Left lung (tissue), 4 donors: ENCODE measurements at regions not wholly inside any gene's neighbourhood (a gene's known extent, or its start where the extent isn't known, plus 50 kb on each side); places are given as distances from the start of the nearest gene placed in this dataset.

ENCODE experiments used
- ATAC-seq: fragments of 200-7000 bp; cut with Tn5 transposase; one replicate; pipeline ENCODE4 v1.9.1; 2020; ENCODE audit warnings: moderate library complexity
- DNase-seq, 4 donors: peaks; one replicate each; pipeline ENCODE4 v3.0.0-alpha.2; 2013 to 2020
- H3K27ac ChIP-seq, 2 donors: fragments of 200-600 bp; sonication (generic) in 1 of 2; one replicate each; pipeline versions ENCODE4 v1.5.0 to v1.8.0; 2020 to 2021
- H3K27me3 ChIP-seq, 2 donors: fragments of 200-600 bp; sonication (generic) in 1 of 2; one replicate each; pipeline versions ENCODE4 v1.5.0 to v1.8.0; 2020 to 2021
- H3K36me3 ChIP-seq, 2 donors: fragments of 200-600 bp; sonication (generic) in 1 of 2; one replicate each; pipeline versions ENCODE4 v1.5.0 to v1.8.0; 2020 to 2021
- H3K4me1 ChIP-seq, 2 donors: fragments of 200-600 bp; one replicate each; pipeline ENCODE4 v1.8.0; 2021
- H3K4me3 ChIP-seq, 2 donors: fragments of 200-600 bp; sonication (generic) in 1 of 2; one replicate each; pipeline versions ENCODE4 v1.5.0 to v1.8.0; 2020 to 2021; ENCODE audit warnings: mild to moderate bottlenecking in 1 of 2
- H3K9me3 ChIP-seq, 2 donors: fragments of 200-600 bp; sonication (generic) in 1 of 2; one replicate each; pipeline versions ENCODE4 v1.5.0 to v1.8.0; 2020 to 2021
- intact Hi-C, 2 donors: fragments of 100-400 bp; cut with DNase I; formaldehyde crosslinking; loops; one replicate each; pipeline versions ENCODE4 v1.11.2 to v1.14.2; 2022
- TF ChIP-seq, protein P1 (sequence below), 2 donors: fragments of 200-600 bp; sonication (generic) in 1 of 2; IDR thresholded peaks; one replicate each; pipeline versions ENCODE4 v1.5.0 to v1.8.0; 2021; ENCODE audit warnings: antibody characterized with exemption in 2 of 2
- donor health status: DM: no; HTN: yes; CAD: no.
- donor health status: DM: no; HTN: no; CAD: no.

DNA sequence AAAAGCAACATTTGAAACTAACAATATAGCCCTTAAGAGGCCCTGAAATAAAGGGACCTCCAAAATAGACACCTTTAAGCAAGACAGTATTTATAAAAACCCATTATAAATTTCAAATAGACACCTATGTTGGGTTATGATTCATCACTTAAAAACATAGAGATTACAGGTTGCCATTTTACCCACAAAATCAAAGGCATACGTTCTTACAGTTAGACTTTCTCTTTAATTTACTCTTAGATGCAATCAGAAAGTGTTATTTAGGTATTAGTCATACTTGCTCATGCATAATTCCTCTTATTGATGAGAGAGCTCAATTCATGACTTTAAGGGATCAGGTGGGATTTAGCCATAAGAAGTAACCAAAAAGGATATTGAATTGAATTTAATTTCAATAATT lies 51.5 kb upstream of the TMEM200A start:
- ATAC-seq (no peak), DNase-seq (no peak)
- TF ChIP-seq, protein P1, sequence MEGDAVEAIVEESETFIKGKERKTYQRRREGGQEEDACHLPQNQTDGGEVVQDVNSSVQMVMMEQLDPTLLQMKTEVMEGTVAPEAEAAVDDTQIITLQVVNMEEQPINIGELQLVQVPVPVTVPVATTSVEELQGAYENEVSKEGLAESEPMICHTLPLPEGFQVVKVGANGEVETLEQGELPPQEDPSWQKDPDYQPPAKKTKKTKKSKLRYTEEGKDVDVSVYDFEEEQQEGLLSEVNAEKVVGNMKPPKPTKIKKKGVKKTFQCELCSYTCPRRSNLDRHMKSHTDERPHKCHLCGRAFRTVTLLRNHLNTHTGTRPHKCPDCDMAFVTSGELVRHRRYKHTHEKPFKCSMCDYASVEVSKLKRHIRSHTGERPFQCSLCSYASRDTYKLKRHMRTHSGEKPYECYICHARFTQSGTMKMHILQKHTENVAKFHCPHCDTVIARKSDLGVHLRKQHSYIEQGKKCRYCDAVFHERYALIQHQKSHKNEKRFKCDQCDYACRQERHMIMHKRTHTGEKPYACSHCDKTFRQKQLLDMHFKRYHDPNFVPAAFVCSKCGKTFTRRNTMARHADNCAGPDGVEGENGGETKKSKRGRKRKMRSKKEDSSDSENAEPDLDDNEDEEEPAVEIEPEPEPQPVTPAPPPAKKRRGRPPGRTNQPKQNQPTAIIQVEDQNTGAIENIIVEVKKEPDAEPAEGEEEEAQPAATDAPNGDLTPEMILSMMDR (IDR thresholded peaks at IDR 0.05): no peak
- Histone ChIP-seq H3K27me3 (no peaks in the 10 kb centered on the region), H3K4me1 (no peaks in the 10 kb centered on the region), H3K4me3 (no peak overlapping the region), H3K27ac (no peak overlapping the region), H3K36me3 (no peaks in the 10 kb centered on the region), H3K9me3 (no peaks in the 10 kb centered on the region)
- intact Hi-C loops: no loop called here

- no peak for ATAC-seq
- Histone ChIP-seq H3K36me3 (no peaks in the 10 kb centered on the region), H3K27me3 (no peaks in the 10 kb centered on the region), H3K4me1 (no peaks in the 10 kb centered on the region), H3K4me3 (no peak overlapping the region), H3K27ac (no peak overlapping the region), H3K9me3 (no peaks in the 10 kb centered on the region)
- TF ChIP-seq, protein P1 (IDR thresholded peaks at IDR 0.05): no peak
- DNase-seq: no peak
- intact Hi-C loops: no loop called here
Measured at GRCh38 chr6:130313206-130313605, 52.6 kb upstream of the TMEM200A start.

GRCh38 chr6:130309028-130309427 lies 56.8 kb upstream of the TMEM200A start:
- Histone ChIP-seq H3K9me3 (no peaks in the 10 kb centered on the region), H3K4me1 (no peaks in the 10 kb centered on the region), H3K27me3 (no peaks in the 10 kb centered on the region), H3K36me3 (no peaks in the 10 kb centered on the region), H3K4me3 (no peak overlapping the region), H3K27ac (no peak overlapping the region)
- DNase-seq (no peak), ATAC-seq (no peak)
- TF ChIP-seq, protein P1 (IDR thresholded peaks at IDR 0.05): no peak
- intact Hi-C loops: no loop called here

- TF ChIP-seq, protein P1 (IDR thresholded peaks at IDR 0.05): no peak
- Histone ChIP-seq H3K36me3 (no peaks in the 10 kb centered on the region), H3K27ac (no peak overlapping the region), H3K9me3 (no peaks in the 10 kb centered on the region), H3K4me1 (no peaks in the 10 kb centered on the region), H3K4me3 (no peak overlapping the region), H3K27me3 (no peaks in the 10 kb centered on the region)
- intact Hi-C loops: no loop called here
- DNase-seq (no peak), ATAC-seq (no peak)
Measured at GRCh38 chr6:130307752-130308361, 58.0 kb upstream of the TMEM200A start.

GRCh38 chr6:130306377-130306776 lies 59.4 kb upstream of the TMEM200A start:
- no peak overlapping the region for H3K27ac ChIP-seq
- intact Hi-C loops: no loop called here
- no peaks in the 10 kb centered on the region for H3K4me1 ChIP-seq
- no peak for ATAC-seq
- H3K9me3 ChIP-seq: no peaks in the 10 kb centered on the region
- TF ChIP-seq, protein P1 (IDR thresholded peaks at IDR 0.05): no peak
- no peaks in the 10 kb centered on the region for H3K36me3 ChIP-seq
- no peak overlapping the region for H3K4me3 ChIP-seq
- DNase-seq: no peak
- H3K27me3 ChIP-seq: no peaks in the 10 kb centered on the region
